ENCODE measurements at regions not wholly inside any gene's neighbourhood (a gene's known extent, or its start where the extent isn't known, plus 50 kb on each side); places are given as distances from the start of the nearest gene placed in this dataset.

GRCh38 chr15:53296603-53297002 is 462.9 kb downstream of the WDR72 start:
- no peak for DNase-seq

GRCh38 chr15:53295574-53295973 is 463.9 kb downstream of the WDR72 start:
- DNase-seq: no peak

- DNase-seq: no peak
Observed at GRCh38 chr15:53288542-53288941, 470.9 kb downstream of the WDR72 start.

- DNase-seq: no peak
Observed at GRCh38 chr15:53274630-53275029, 484.5 kb upstream of the ONECUT1 start.

GRCh38 chr15:53272116-53272515 is 482.0 kb upstream of the ONECUT1 start:
- no peak for DNase-seq

- no peak for DNase-seq
Observed at GRCh38 chr15:53266176-53266575, 476.0 kb upstream of the ONECUT1 start.

GRCh38 chr15:53260647-53261046 is 470.5 kb upstream of the ONECUT1 start:
- no peak for DNase-seq

GRCh38 chr15:53256457-53256856 is 466.3 kb upstream of the ONECUT1 start:
- DNase-seq: no peak

- DNase-seq: no peak
Observed at GRCh38 chr15:53256043-53256442, 465.9 kb upstream of the ONECUT1 start.

GRCh38 chr15:53251996-53252395 is 461.9 kb upstream of the ONECUT1 start:
- no peak for DNase-seq

GRCh38 chr15:53251523-53251922 is 461.4 kb upstream of the ONECUT1 start:
- DNase-seq: no peak

GRCh38 chr15:53247041-53247708 is 457.0 kb upstream of the ONECUT1 start:
- DNase-seq: no peak

- no peak for DNase-seq
Observed at GRCh38 chr15:53246404-53246803, 456.3 kb upstream of the ONECUT1 start.

GRCh38 chr15:53233801-53234200 is 443.7 kb upstream of the ONECUT1 start:
- DNase-seq: no peak

GRCh38 chr15:53230473-53230872 is 440.3 kb upstream of the ONECUT1 start:
- DNase-seq: no peak

- DNase-seq: no peak
Observed at GRCh38 chr15:53226559-53226958, 436.4 kb upstream of the ONECUT1 start.

GRCh38 chr15:53225781-53226180 is 435.6 kb upstream of the ONECUT1 start:
- DNase-seq: no peak

GRCh38 chr15:53224371-53224770 is 434.2 kb upstream of the ONECUT1 start:
- DNase-seq: no peak

- no peak for DNase-seq
Observed at GRCh38 chr15:53223815-53224214, 433.7 kb upstream of the ONECUT1 start.

- no peak for DNase-seq
Observed at GRCh38 chr15:53218666-53219580, 428.8 kb upstream of the ONECUT1 start.

GRCh38 chr15:53216036-53216435 is 425.9 kb upstream of the ONECUT1 start:
- DNase-seq: no peak

GRCh38 chr15:53213336-53213735 is 423.2 kb upstream of the ONECUT1 start:
- no peak for DNase-seq

GRCh38 chr15:53212785-53213184 is 422.6 kb upstream of the ONECUT1 start:
- no peak for DNase-seq

GRCh38 chr15:53210653-53211052 is 420.5 kb upstream of the ONECUT1 start:
- DNase-seq: no peak
